Activated T-helper 1 cell treated with anti-CD3 and anti-CD28 coated beads, Interleukin-12 subunit alpha, Interleukin-12 subunit beta, Interleukin-2, Interleukin-4 antibody, amounts not matched to agents 30 ng/mL and 10 ng/mL and 1 ng/mL, durations not matched to agents 14 hours and 24 hours and 36 hours (primary cell): ENCODE measurements at regions not wholly inside any gene's neighbourhood (a gene's known extent, or its start where the extent isn't known, plus 50 kb on each side); places are given as distances from the start of the nearest gene placed in this dataset.

Experiments used
- DNase-seq: peaks from one replicate; pipeline ENCODE4 v3.0.0; 2021; ENCODE audit warnings: low spot score
- H3K27ac Mint-ChIP-seq: one replicate; pipeline ENCODE4 v1.8.0; 2021; ENCODE audit warnings: mild to moderate bottlenecking, mixed read lengths
- H3K27me3 Mint-ChIP-seq: one replicate; pipeline ENCODE4 v1.8.0; 2022; ENCODE audit warnings: mild to moderate bottlenecking, moderate library complexity, mixed read lengths; ENCODE audit not compliant: insufficient read depth
- H3K36me3 Mint-ChIP-seq: one replicate; pipeline ENCODE4 v1.8.0; 2021; ENCODE audit warnings: low read depth, mixed read lengths
- H3K4me1 Mint-ChIP-seq: one replicate; pipeline ENCODE4 v1.8.0; 2021; ENCODE audit warnings: low read depth, mixed read lengths
- H3K4me3 Mint-ChIP-seq: one replicate; pipeline ENCODE4 v1.8.0; 2021; ENCODE audit warnings: mild to moderate bottlenecking, moderate library complexity, mixed read lengths
- H3K9me3 Mint-ChIP-seq: one replicate; pipeline ENCODE4 v1.8.0; 2021; ENCODE audit warnings: mixed read lengths
- intact Hi-C: fragments of 100-400 bp; cut with micrococcal nuclease; formaldehyde crosslinking; loops from one replicate; pipeline ENCODE4 v1.15.1; 2024

DNA sequence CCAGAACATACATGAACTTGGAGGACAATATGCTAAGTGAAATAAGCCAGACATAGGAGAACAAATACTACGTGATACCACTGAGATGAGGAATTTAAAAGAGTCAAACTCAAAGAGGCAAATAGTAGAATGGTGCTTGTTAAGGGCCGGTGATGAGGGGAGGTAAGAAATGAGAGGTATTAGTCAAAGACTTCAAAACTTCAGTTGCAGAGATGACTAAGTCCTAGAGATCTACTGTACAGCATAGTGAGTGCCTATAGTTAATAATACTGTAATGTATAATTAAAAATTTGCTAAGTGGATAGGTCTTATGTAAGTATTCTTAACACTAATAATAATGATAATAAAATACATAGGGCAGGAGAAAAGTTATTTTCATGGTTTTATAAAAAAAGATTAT is 126.9 kb upstream of the VEGFC start:
- intact Hi-C loops: no loop called here

DNA sequence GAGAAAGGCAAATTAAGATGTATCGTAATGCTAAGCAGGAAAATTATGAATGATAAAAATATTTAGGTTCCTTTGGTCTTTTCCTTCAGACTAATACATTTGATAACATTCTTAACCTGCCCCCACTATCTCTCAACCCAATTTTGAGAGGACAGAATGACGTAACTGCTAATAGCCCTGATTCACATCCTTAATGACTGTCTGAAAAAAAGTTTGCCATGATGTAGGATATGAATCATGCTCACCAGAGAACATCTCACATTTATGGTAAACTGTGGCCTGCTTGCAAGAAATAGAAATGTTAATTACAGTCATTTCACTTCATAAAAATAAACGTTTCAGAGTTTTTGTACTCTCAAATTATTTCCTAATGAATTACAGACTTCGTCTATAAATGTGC is 128.0 kb upstream of the VEGFC start:
- DNase-seq: no peak
- no peak overlapping the region for H3K27ac Mint-ChIP-seq
- H3K9me3 Mint-ChIP-seq: peaks cover 3% of the 10 kb centered on the region
- intact Hi-C loops: no loop called here
- H3K27me3 Mint-ChIP-seq: no peaks in the 10 kb centered on the region
- no peak overlapping the region for H3K4me3 Mint-ChIP-seq
- no peaks in the 10 kb centered on the region for H3K36me3 Mint-ChIP-seq
- H3K4me1 Mint-ChIP-seq: no peaks in the 10 kb centered on the region

More for the DNA sequence above, 126.9 kb upstream of the VEGFC start:
- H3K27me3 Mint-ChIP-seq: no peaks in the 10 kb centered on the region
- H3K36me3 Mint-ChIP-seq: no peaks in the 10 kb centered on the region
- H3K9me3 Mint-ChIP-seq: peaks cover 10% of the 10 kb centered on the region
- no peak overlapping the region for H3K4me3 Mint-ChIP-seq
- no peak for DNase-seq
- H3K27ac Mint-ChIP-seq: no peak overlapping the region
- no peaks in the 10 kb centered on the region for H3K4me1 Mint-ChIP-seq

- intact Hi-C loops: no loop called here
- H3K9me3 Mint-ChIP-seq: no peaks in the 10 kb centered on the region
These were observed 128.5 kb upstream of the VEGFC start for GRCh38 chr4:176921256-176921655.

DNA sequence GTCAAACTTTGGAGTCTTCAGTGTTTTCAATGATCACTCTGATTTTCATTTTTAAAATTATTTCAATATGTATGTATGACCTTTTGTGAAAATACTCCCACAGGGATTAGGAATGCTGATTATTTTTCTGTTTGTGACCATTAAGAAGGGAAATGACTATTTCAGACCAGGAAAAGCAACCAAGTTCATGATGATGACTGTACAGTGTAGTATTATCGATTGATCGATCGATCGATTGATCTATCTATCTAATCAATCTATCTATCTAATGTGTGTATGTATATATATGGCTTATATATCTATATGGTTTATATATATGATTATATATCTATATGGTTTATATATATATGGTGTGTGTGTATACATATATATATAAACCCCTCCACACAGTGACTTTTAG is 131.5 kb upstream of the VEGFC start:
- Mint-ChIP-seq H3K27me3 (no peaks in the 10 kb centered on the region), H3K36me3 (no peaks in the 10 kb centered on the region), H3K9me3 (no peaks in the 10 kb centered on the region), H3K27ac (no peak overlapping the region), H3K4me3 (no peak overlapping the region), H3K4me1 (no peaks in the 10 kb centered on the region)
- intact Hi-C loops: no loop called here
- no peak for DNase-seq

More at GRCh38 chr4:176921256-176921655, 128.5 kb upstream of the VEGFC start:
- no peak overlapping the region for H3K4me3 Mint-ChIP-seq
- no peak overlapping the region for H3K27ac Mint-ChIP-seq
- DNase-seq: no peak
- no peaks in the 10 kb centered on the region for H3K4me1 Mint-ChIP-seq
- H3K36me3 Mint-ChIP-seq: no peaks in the 10 kb centered on the region
- H3K27me3 Mint-ChIP-seq: no peaks in the 10 kb centered on the region

GRCh38 chr4:176925962-176926361 is 133.2 kb upstream of the VEGFC start:
- DNase-seq: no peak
- Mint-ChIP-seq H3K4me1 (no peaks in the 10 kb centered on the region), H3K4me3 (no peak overlapping the region), H3K9me3 (no peaks in the 10 kb centered on the region), H3K36me3 (no peaks in the 10 kb centered on the region), H3K27ac (no peak overlapping the region), H3K27me3 (no peaks in the 10 kb centered on the region)
- intact Hi-C loops: no loop called here

- no peaks in the 10 kb centered on the region for H3K9me3 Mint-ChIP-seq
- no peaks in the 10 kb centered on the region for H3K27me3 Mint-ChIP-seq
- no peak for DNase-seq
- no peak overlapping the region for H3K27ac Mint-ChIP-seq
- no peaks in the 10 kb centered on the region for H3K36me3 Mint-ChIP-seq
- H3K4me3 Mint-ChIP-seq: no peak overlapping the region
- H3K4me1 Mint-ChIP-seq: no peaks in the 10 kb centered on the region
- intact Hi-C loops: no loop called here
These were observed 134.4 kb upstream of the VEGFC start for GRCh38 chr4:176927117-176927516.

GRCh38 chr4:176927664-176928063 is 134.9 kb upstream of the VEGFC start:
- no peaks in the 10 kb centered on the region for H3K27me3 Mint-ChIP-seq
- no peak for DNase-seq
- no peaks in the 10 kb centered on the region for H3K36me3 Mint-ChIP-seq
- no peak overlapping the region for H3K4me3 Mint-ChIP-seq
- no peaks in the 10 kb centered on the region for H3K4me1 Mint-ChIP-seq
- H3K27ac Mint-ChIP-seq: no peak overlapping the region
- no peaks in the 10 kb centered on the region for H3K9me3 Mint-ChIP-seq
- intact Hi-C loops: no loop called here

DNA sequence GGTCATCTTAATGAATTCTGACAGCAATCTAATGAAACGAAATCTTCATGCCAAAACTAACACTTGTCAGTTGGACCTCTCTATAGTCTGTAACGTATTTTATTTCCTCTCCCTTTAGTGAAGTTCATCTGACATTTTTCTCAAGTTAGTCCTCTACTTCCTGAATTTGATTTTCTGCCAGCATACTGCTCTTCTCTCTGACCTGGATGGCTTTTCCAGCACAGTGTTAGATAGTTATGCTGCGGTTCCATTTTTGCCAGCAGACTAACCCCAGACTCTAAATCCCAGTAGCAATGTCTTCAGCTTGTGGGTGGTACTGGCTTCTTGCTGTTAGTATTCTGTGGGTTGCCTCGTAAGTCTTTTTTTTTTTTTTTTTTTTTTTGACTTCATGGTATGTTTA is 146.7 kb upstream of the VEGFC start:
- H3K9me3 Mint-ChIP-seq: no peaks in the 10 kb centered on the region
- H3K27ac Mint-ChIP-seq: no peak overlapping the region
- no peaks in the 10 kb centered on the region for H3K36me3 Mint-ChIP-seq
- H3K4me3 Mint-ChIP-seq: no peak overlapping the region
- intact Hi-C loops: no loop called here
- no peak for DNase-seq
- no peaks in the 10 kb centered on the region for H3K4me1 Mint-ChIP-seq
- H3K27me3 Mint-ChIP-seq: no peaks in the 10 kb centered on the region

DNA sequence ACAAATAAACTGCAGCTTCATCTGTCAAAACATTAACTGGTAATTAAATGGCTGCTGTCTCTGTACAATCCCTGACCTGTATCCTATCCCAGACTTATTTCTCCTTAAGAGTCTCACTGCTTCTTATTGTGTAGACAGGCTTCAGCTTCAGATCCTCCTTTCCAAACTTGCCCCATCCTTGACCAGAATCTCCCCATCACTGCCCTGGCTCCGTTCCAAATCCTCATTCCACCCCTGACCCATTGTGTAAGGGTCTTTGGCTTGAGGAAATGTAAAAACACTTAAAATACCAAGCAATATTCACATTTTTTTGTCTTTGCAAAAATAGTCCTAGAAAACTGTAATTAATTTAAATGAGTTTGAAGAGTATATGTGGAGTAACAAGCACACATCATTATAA is 152.6 kb upstream of the VEGFC start:
- Mint-ChIP-seq H3K27ac (no peak overlapping the region), H3K27me3 (no peaks in the 10 kb centered on the region), H3K9me3 (no peaks in the 10 kb centered on the region), H3K4me3 (no peak overlapping the region), H3K36me3 (no peaks in the 10 kb centered on the region), H3K4me1 (no peaks in the 10 kb centered on the region)
- no peak for DNase-seq
- intact Hi-C loops: no loop called here

- H3K36me3 Mint-ChIP-seq: no peaks in the 10 kb centered on the region
- H3K9me3 Mint-ChIP-seq: no peaks in the 10 kb centered on the region
- intact Hi-C loops: no loop called here
- no peaks in the 10 kb centered on the region for H3K4me1 Mint-ChIP-seq
- DNase-seq: no peak
- H3K27me3 Mint-ChIP-seq: peaks cover 2% of the 10 kb centered on the region
- H3K27ac Mint-ChIP-seq: no peak overlapping the region
- no peak overlapping the region for H3K4me3 Mint-ChIP-seq
These were observed 156.3 kb upstream of the VEGFC start for GRCh38 chr4:176949029-176949428.

DNA sequence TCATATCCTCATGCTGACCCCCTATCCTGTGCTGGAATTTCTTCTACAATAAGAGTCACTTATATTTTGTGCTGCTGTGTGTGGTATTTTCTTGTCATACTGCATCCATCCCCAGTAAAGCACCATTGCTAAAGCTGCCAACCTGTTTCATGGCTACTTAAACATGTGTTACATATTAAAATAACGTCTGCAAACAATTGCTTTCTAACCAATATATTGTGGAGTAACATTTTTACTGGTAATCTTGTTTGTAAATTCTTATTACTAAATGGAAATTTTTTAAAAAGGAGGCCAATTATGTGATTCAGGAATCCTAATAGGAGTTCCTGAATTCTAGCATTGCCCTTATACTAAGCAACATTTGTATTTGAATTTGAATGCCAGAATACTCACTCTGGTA is 160.3 kb upstream of the VEGFC start:
- Mint-ChIP-seq H3K36me3 (no peaks in the 10 kb centered on the region), H3K4me1 (no peaks in the 10 kb centered on the region), H3K27me3 (peaks cover 2% of the 10 kb centered on the region), H3K4me3 (no peak overlapping the region), H3K9me3 (peaks cover 7% of the 10 kb centered on the region), H3K27ac (no peak overlapping the region)
- intact Hi-C loops: no loop called here
- no peak for DNase-seq

DNA sequence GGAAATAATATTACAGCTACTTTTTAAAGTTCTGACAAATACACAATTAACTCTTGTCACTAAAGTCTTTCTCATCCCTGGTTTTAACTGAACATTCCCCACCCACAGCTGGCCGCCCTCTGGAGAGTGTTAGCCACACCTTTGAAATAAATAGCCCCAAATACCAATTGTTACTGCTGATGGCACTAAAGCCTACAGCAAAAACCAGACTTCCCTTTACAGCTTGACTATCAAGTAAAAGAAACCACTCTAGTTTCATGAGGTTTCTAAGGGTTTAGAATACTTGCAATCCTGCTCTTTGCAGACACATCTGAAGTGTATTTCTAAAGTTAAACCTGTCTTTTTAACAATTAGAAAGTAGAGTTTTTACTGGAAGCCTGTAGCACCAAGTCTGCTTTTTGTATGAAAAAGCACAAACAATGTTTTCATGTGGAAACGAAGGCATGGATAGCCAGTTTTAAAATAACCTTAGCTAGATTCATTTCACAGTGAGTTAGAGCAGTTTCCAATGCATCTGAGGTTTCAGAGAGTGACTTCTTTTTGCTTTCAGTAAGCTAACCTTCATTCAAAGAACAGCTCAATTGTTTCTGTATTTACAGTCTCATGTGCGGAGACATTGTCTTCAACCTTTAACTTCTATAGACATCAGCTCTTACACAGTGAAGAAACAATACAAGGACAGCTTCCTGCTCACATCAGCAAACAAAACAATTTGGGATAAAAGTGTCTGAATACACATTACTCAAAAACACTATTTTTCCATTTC is 164.8 kb upstream of the VEGFC start:
- Mint-ChIP-seq H3K36me3 (no peaks in the 10 kb centered on the region), H3K27me3 (no peaks in the 10 kb centered on the region), H3K9me3 (peaks cover 7% of the 10 kb centered on the region), H3K27ac (no peak overlapping the region), H3K4me1 (no peaks in the 10 kb centered on the region), H3K4me3 (no peak overlapping the region)
- no peak for DNase-seq
- intact Hi-C loops: no loop called here

DNA sequence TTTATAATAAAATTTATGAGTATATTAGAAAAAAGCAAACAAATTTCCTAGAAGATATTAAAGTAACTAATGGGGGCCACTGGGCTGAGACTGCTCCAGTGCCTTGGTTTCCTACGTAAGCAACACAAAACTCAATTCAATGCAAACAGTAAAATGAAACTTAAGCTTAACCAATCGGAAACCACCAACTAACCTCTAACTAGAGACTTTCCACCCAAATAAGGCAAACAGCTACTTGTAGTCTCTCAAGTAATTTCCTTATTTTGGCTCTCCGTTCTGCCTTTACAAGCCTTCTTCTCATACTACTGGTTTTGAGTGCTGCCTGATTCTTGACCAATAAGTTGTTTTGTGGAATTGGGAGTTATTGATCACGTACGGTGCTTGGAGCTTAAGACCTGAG is 167.3 kb upstream of the VEGFC start:
- Mint-ChIP-seq H3K9me3 (peaks cover 7% of the 10 kb centered on the region), H3K4me1 (no peaks in the 10 kb centered on the region), H3K27ac (no peak overlapping the region), H3K27me3 (no peaks in the 10 kb centered on the region), H3K36me3 (no peaks in the 10 kb centered on the region), H3K4me3 (no peak overlapping the region)
- DNase-seq: no peak
- intact Hi-C loops: no loop called here

- no peak overlapping the region for H3K4me3 Mint-ChIP-seq
- intact Hi-C loops: no loop called here
- no peaks in the 10 kb centered on the region for H3K4me1 Mint-ChIP-seq
- no peaks in the 10 kb centered on the region for H3K9me3 Mint-ChIP-seq
- no peaks in the 10 kb centered on the region for H3K27me3 Mint-ChIP-seq
- no peak overlapping the region for H3K27ac Mint-ChIP-seq
- DNase-seq: no peak
- no peaks in the 10 kb centered on the region for H3K36me3 Mint-ChIP-seq
These were observed 170.4 kb upstream of the VEGFC start for GRCh38 chr4:176963121-176963520.
